Fibroblast of pulmonary artery (primary cell): ENCODE measurements at regions not wholly inside any gene's neighbourhood (a gene's known extent, or its start where the extent isn't known, plus 50 kb on each side); places are given as distances from the start of the nearest gene placed in this dataset.

Experiments used
- DNase-seq: peaks from one replicate; pipeline ENCODE4 v3.0.0-alpha.2; 2010; ENCODE audit warnings: low read depth
- H3K4me3 ChIP-seq: replicated peaks from 2 replicates; pipeline ENCODE4 v1.5.1; 2011; ENCODE audit warnings: low read depth, mild to moderate bottlenecking, control low read depth, low read length, moderate library complexity
- TF ChIP-seq, protein P1 (sequence below): IDR thresholded peaks from 2 replicates; pipeline ENCODE4 v1.5.1; 2011; ENCODE audit warnings: mild to moderate bottlenecking, control low read depth, low read length, inconsistent platforms; ENCODE audit errors: missing control alignments

DNA sequence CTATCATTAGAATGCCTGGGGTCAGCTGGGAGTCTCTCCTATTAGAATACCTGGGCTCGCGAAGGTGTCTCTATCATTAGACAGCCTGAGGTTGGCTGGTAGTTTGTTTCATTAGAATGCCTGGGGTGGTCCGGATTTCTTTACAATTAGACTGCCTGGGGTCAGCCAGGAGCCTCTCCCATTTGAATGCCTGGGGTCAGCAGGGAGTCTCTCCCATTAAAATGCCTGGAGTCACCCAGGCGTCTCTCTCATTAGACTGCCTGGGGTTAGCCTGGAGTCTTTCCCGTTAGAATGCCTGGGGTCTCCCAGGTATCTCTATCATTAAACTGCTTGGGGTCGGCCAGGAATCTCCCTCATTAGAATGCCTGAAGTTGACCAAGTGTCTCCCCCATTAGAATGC is 1458.3 kb downstream of the UQCRFS1 start:
- TF ChIP-seq, protein P1, sequence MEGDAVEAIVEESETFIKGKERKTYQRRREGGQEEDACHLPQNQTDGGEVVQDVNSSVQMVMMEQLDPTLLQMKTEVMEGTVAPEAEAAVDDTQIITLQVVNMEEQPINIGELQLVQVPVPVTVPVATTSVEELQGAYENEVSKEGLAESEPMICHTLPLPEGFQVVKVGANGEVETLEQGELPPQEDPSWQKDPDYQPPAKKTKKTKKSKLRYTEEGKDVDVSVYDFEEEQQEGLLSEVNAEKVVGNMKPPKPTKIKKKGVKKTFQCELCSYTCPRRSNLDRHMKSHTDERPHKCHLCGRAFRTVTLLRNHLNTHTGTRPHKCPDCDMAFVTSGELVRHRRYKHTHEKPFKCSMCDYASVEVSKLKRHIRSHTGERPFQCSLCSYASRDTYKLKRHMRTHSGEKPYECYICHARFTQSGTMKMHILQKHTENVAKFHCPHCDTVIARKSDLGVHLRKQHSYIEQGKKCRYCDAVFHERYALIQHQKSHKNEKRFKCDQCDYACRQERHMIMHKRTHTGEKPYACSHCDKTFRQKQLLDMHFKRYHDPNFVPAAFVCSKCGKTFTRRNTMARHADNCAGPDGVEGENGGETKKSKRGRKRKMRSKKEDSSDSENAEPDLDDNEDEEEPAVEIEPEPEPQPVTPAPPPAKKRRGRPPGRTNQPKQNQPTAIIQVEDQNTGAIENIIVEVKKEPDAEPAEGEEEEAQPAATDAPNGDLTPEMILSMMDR: no peak
- no peak for DNase-seq
- no peak overlapping the region for H3K4me3 ChIP-seq

DNA sequence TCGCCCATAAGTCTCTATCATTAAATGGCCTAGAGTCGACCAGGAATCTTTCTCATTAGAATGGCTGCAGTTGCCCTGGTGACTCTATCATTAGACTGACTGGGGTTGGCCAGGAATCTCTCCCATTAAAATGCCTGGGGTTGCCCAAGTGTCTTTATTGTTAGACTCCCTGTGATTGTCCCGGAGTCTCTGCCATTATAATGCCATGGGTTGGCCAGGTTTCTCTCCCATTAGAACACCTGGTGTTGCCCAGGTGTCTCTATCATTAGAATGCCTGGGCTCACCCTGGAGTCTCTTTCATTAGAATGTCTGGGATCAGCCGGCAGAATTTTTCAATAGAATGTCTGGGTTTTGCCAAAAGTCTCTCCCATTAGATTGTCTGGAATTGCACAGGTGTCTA is 1459.3 kb downstream of the UQCRFS1 start:
- no peak for DNase-seq
- no peak overlapping the region for H3K4me3 ChIP-seq
- TF ChIP-seq, protein P1: no peak

- TF ChIP-seq, protein P1: no peak
- DNase-seq: no peak
- H3K4me3 ChIP-seq: no peak overlapping the region
Measured at GRCh38 chr19:27752530-27753184, 1460.3 kb downstream of the UQCRFS1 start.

GRCh38 chr19:27751044-27751391 is 1461.9 kb downstream of the UQCRFS1 start:
- DNase-seq: no peak
- TF ChIP-seq, protein P1: no peak
- H3K4me3 ChIP-seq: no peak overlapping the region

- H3K4me3 ChIP-seq: no peak overlapping the region
- TF ChIP-seq, protein P1: no peak
- no peak for DNase-seq
Measured at GRCh38 chr19:27750391-27751043, 1462.4 kb downstream of the UQCRFS1 start.

DNA sequence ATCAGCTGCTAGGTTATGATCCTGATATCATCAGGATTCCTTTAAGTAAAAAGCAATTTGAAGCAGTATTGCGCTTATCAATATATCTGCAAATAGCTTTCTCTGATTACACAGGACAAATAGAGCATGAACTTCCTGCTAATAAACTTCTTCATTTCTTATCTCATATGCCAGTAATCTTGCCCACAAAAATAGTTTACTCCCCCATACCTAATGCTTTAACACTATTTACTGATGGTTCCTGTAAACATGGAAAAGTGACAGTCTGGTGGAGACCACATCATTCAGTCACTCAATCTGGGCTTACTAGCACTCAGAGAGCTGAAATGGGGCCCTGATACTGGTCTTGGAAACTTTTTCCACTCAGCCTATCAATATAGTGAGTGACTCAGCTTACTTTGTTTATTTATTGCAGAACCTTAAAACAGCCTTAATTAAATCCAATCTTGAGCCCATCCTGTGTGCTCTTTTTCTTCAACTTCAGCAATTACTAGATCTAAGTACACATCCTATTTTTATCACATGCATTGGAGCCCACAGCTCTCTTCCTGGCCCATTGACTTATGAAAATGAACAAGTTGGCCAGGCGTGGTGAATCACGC is 1464.3 kb downstream of the UQCRFS1 start:
- DNase-seq: no peak
- TF ChIP-seq, protein P1: no peak
- H3K4me3 ChIP-seq: no peak overlapping the region
